GM18870 (cell line): ENCODE measurements at regions not wholly inside any gene's neighbourhood (a gene's known extent, or its start where the extent isn't known, plus 50 kb on each side); places are given as distances from the start of the nearest gene placed in this dataset.

Experiments
- ATAC-seq: cut with Tn5 transposase; IDR thresholded peaks from one replicate; pipeline ENCODE4 v1.9.1; 2021; ENCODE audit warnings: moderate library complexity; ENCODE audit not compliant: unreplicated experiment

DNA sequence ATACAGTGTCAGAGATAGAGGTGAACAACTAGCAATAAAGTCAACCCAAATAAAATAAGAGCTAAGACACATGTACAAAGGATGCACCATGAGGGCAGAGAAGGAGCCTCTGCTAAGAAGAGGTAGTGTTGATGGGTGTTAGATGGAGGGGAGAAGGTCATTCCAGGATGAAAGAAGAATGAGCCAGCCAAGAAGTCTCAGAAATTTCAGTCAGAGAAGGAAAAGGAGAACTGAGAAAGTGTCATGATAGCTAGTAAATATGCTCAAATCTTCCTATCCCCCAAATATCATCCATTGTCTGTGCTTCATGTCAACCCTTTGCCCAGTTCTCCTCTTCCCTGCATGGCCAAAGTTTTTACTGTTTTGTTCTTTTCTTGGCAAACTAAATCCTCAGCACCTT, 225.2 kb upstream of the BTG1 start:
- no peak for ATAC-seq

GRCh38 chr12:92369636-92370035, 224.0 kb upstream of the BTG1 start:
- no peak for ATAC-seq

DNA sequence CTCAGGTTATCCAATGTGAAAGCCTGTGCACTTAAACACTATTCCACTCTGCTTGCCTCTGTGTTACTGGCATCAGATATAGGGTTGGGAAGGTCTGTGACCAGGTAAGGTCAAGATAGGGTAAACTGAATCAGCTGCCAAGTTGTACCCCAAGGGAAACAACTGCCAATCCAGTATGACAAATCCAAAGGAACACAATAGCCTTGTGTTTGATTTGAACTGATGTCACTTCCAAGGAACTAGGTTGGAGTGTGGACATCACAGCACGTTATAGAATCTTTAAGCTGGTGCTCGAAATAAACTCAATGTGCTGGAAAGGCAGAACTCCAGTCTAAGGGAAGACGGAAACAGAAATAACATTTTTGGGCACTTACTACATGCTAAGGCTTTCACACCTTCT, 223.4 kb upstream of the BTG1 start:
- ATAC-seq = no peak

- no peak for ATAC-seq
These were observed 220.2 kb upstream of the BTG1 start for GRCh38 chr12:92365836-92366235.

DNA sequence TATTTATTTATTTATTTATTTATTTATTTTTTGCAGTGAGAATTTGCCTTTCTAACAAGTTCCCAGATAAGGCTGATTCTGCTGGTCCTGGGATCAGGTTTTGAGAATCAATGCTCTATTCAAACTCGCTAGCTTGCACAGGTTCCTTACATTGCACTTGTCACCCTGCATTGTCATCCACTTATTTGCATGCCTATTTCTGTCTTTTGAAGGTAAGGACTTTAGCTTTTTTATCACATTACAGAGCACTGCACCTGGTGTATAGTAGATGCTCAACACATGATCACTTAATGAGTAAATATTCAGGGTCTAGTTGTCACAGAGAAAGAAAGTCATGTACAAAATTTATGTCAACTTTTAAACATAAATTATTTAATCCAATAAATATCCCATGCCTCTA, 219.7 kb upstream of the BTG1 start:
- no peak for ATAC-seq

DNA sequence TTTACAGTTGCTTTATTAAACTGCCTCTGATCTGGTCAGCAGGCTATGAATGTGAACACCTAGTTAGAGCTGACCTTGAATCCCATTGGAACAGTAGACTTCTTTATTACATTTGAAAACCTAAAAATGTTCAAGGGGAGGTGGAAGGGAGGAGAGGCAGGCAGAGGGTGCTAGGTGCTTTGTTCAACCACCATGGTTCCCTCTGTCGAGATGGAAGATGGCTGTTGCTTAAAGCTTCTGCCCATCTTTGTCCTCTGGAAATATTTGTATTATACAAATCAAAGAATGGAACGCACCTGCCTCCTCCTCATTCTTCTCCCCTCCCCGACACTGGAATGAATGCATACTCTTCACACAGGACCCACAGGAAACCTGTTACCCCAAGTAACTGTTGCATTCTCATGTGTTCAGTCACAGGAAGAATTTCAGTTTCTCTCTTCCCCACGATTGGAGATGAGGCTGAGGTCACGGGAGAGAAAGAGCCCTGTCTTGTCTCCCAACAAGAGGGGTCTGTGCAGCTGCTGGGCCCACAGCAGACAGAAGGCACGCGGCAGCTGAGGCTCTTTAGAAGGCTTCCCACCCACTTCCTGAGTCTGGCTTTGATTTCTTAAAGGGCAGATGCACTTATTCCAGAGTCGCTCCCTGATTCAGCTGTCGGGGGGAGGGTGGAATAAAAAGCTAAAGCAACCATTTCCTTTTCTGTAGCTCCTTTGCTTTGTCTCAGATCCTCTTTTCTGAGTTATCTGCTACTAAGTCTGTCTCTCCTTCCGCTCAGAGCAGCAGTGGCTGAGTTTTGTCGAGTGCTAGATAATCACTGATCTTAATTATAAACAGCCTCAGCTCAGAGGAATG, 217.9 kb upstream of the BTG1 start:
- ATAC-seq = peak; percentile 59

- peak; percentile 55 for ATAC-seq
These were observed 217.1 kb upstream of the BTG1 start for GRCh38 chr12:92362785-92363184.

DNA sequence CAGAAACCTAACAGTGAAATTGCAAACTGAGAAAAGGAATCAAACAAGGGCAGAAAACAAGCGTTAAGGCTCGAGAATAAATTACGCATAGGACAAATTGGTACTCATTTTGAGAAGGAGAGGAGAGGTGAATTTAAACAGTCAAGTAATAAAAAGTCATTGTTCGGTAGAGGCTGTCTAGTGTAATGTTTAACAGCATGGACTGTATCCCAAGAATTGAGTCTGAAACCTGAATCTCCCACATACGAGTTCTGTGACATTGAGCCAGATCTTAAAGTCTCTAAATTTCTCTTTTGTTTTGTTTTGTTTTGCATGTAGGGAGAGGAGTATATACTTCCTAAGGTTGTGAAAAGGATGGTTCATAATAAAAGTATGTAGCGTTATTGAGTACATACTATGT, 216.5 kb upstream of the BTG1 start:
- no peak for ATAC-seq

- no peak for ATAC-seq
These were observed 214.9 kb upstream of the BTG1 start for GRCh38 chr12:92360543-92360942.

DNA sequence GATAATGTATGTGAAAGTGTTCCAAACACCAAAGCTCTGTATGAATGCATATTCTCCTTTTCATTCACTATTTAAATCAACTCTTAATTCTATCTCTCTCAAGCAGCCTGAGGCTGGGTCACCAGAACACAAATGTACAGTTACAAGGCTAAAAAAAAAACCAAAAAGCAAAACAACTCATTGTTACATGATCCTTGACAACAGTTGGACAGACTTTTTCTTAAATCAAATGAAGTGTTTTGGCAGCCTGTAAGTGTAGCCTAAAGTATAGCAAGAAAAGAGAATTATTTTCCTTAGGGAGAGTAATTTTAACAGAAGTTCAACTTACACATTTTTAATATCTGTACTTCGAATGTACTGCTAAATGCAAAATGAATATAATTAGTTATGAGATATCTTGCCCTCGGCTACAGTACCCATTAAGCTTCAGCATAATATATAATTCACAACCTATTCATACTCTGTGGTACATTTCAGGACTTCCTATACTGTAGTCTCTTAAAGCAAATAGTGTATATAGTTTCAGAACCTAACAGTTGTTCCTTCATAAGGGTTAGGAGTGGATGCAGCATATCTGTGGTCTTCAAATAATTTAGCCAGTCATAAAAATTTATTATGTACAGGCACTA, 214.0 kb upstream of the BTG1 start:
- ATAC-seq = no peak

DNA sequence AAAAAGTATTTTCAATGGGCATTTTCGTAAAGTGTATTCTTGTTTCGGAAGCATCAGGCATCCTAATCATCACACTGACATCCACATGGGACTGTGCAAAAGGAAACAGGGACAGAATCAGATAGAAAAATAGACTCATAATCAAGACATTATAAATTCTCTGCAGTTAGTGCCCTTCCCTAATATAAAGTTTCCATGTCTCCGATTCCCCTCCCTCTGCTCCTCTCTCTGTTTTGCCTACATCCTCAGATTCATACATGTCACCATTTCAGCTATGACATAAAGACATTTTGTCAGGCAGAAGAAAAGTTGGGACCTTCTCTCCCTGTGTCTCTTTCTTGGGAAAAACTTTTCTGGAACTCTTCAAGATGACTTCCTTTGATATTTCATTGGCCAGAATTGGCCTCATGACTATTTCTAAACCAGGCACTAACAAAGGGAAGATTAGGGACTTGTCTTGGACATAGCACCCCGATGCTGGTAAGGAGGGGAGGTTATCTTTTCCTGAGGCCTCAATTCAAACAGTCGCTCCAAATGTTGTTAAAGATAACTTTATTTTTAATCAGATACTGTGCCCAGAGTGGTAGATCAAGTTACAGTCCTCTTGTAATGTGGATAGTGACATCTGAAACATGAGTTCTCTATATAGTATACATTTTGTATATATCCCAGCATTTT, 212.1 kb upstream of the BTG1 start:
- no peak for ATAC-seq

DNA sequence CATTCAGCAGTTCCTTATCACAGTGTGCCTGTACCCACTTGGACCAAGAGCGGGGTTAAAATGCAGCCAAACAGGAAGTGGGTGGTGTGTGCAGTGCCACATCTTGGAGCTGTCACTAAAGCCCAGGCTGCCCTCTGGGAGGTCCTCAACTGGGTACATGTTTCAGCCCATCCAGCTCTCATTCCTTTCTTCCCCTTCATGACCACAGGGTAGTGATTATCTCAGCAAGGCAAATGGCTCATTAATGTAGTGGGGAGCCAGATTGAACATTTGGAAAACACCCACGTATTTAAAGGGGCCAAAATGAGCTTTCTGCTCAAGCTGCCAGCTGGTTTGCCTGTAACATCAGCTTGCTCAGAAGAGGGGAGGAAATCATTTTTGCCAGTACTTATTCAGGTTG, 210.8 kb upstream of the BTG1 start:
- no peak for ATAC-seq

DNA sequence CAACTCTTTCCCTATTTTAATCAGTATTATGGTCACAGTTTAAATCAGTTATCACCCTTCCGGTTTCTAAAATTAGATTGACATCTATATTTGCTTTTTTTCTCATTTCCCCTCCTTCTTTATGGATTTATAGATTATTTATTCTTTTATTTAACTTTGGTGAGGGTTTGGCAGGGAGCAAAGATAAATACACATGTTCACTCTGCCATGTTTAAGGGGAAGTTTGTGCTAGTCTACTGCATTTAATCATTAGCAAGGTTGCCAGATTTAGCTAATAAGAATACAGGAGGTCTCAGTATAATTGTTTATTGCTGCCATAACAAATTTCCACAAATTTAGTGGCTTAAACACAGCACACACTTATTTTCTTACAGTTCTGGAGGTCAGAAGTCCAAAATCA, 204.0 kb upstream of the BTG1 start:
- no peak for ATAC-seq

DNA sequence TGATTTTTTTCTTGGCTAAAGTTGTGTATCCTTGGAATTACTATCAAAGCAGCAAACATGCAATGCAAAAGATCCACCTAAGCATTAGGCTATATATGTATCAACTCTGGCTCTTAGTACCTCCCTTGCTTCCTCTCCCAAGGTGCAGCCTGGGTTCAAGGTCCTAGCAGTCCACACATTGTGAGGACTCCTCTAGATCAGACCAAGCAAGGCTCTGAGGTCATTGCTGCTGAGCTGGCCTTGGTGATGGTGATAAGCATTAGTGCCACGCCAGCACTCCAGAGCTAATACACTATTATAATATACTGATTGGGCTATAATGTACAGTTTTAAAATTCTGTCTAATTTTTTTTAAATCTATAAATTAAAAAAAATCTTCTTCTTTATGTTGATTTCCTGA, 196.9 kb upstream of the BTG1 start:
- no peak for ATAC-seq

- peak; percentile 65 for ATAC-seq
These were observed 195.5 kb upstream of the BTG1 start for GRCh38 chr12:92341065-92341668.

DNA sequence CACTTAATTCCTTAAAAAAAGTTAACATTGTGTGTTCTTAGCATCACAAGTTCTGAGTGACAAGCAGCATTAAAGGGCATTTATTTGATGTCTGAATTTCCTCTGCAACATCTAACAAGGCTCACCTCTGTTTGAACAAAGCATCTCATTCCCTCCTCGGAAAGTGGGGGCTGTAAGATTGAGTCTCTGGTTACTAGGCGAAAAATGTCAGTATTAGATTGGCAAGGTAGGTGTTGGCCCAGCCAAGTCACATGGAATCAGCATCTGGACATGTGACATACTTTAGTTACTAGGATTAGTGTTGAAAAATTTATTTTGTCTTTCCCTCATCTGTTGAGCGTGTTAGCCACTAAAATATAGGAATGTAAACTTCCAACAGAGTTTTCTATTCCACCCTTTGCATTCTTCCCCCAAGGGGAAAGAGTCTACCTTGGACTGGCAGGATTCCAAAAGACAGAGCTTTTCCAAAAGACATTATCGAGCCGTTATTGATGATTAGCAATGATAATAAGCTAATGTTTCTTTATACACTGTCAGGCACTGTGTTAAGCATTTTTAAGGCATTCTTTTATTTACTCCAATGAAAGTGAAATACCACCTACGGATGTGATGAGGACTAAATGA, 194.9 kb upstream of the BTG1 start:
- ATAC-seq = no peak

GRCh38 chr12:92340003-92340402, 194.4 kb upstream of the BTG1 start:
- ATAC-seq = no peak

- ATAC-seq = no peak
These were observed 193.7 kb upstream of the BTG1 start for GRCh38 chr12:92339198-92339821.

DNA sequence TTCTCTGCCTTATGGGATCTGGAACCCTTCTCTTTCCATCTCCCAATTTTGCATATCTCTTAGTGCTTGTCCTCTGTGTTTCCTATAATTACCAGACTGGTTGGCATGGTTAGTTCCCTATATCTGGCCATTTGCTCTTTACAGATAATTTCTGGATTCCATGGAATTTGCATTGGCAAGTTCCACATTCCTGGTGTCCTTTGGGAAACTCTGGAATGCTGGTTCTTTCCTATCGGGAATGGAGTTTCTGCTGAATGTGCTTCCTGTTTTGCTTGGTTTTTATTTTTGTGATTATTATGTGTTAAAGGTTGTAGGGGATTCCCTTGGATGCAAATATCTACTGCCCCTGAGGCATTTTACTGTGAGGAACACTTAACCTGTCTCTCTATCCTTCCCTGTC, 193.0 kb upstream of the BTG1 start:
- ATAC-seq = no peak

GRCh38 chr12:92338102-92338501, 192.5 kb upstream of the BTG1 start:
- no peak for ATAC-seq

GRCh38 chr12:92337128-92337527, 191.5 kb upstream of the BTG1 start:
- no peak for ATAC-seq
